Uterus (tissue), 3 donors: ENCODE measurements at regions not wholly inside any gene's neighbourhood (a gene's known extent, or its start where the extent isn't known, plus 50 kb on each side); places are given as distances from the start of the nearest gene placed in this dataset.

Source experiments
- DNase-seq, 2 donors: peaks; one replicate each; pipeline ENCODE4 v3.0.0-alpha.2; 2019 to 2020
- H3K27ac ChIP-seq, 2 donors: fragments of 200-600 bp; sonication (generic); 1 replicate in 1 of 2; 2 replicates in 1 of 2; pipeline ENCODE4 v1.5.1; 2016 to 2018
- H3K27me3 ChIP-seq, 2 donors: fragments of 200-600 bp; sonication (generic); one replicate each; pipeline ENCODE4 v1.5.1; 2018 to 2019; ENCODE audit warnings: control low read depth in 1 of 2
- H3K36me3 ChIP-seq, 2 donors: fragments of 200-600 bp; sonication (generic); one replicate each; pipeline ENCODE4 v1.5.1; 2019; ENCODE audit warnings: control low read depth in 1 of 2
- H3K4me1 ChIP-seq, 2 donors: fragments of 200-600 bp; sonication (generic); one replicate each; pipeline ENCODE4 v1.5.1; 2018 to 2019; ENCODE audit warnings: control low read depth in 1 of 2
- H3K4me3 ChIP-seq, 2 donors: fragments of 200-600 bp; sonication (generic); 1 replicate in 1 of 2; 2 replicates in 1 of 2; pipeline ENCODE4 v1.5.1; 2018 to 2019; ENCODE audit warnings: mild to moderate bottlenecking in 1 of 2
- H3K9me3 ChIP-seq, 2 donors: fragments of 200-600 bp; sonication (generic); one replicate each; pipeline ENCODE4 v1.5.1; 2019; ENCODE audit warnings: control low read depth in 1 of 2
- CTCF ChIP-seq, 4 experiments: fragments of 200-600 bp in 2 of 4; fragments of 450-650 bp in 2 of 4; sonication (generic) in 2 of 4; IDR thresholded peaks; one replicate each; pipeline ENCODE4 v1.5.1; 2016 to 2019; ENCODE audit warnings: antibody characterized with exemption in 4 of 4, mild to moderate bottlenecking in 2 of 4, moderate library complexity in 1 of 4
- POLR2A ChIP-seq, 2 donors: fragments of 450-650 bp; IDR thresholded peaks; one replicate each; pipeline ENCODE4 v1.6.1; 2016; ENCODE audit warnings: antibody characterized with exemption in 2 of 2, mild to moderate bottlenecking in 1 of 2, moderate library complexity in 1 of 2
- intact Hi-C: fragments of 100-400 bp; cut with DNase I; formaldehyde crosslinking; loops from one replicate; pipeline ENCODE4 v1.15.1; 2023; ENCODE audit warnings: low total_unique reads
- donor health status: DM: yes; HTN: yes; CAD: no.

GRCh38 chr9:73799446-73799845 is 647.8 kb downstream of the ANXA1 start:
- DNase-seq: no peak
- TF ChIP-seq CTCF (IDR thresholded peaks at IDR 0.05) (no peak), POLR2A (IDR thresholded peaks at IDR 0.05) (no peak)

GRCh38 chr9:73805111-73805510 is 653.4 kb downstream of the ANXA1 start:
- no peaks in the 10 kb centered on the region for H3K27me3 ChIP-seq
- no peaks in the 10 kb centered on the region for H3K36me3 ChIP-seq
- H3K4me1 ChIP-seq: no peaks in the 10 kb centered on the region
- no peak for TF ChIP-seq POLR2A (IDR thresholded peaks at IDR 0.05)
- no peak for TF ChIP-seq CTCF (IDR thresholded peaks at IDR 0.05)
- DNase-seq: no peak
- H3K27ac ChIP-seq: no peak overlapping the region
- intact Hi-C loops: no loop called here
- H3K4me3 ChIP-seq: no peak overlapping the region
- H3K9me3 ChIP-seq: no peaks in the 10 kb centered on the region

More at GRCh38 chr9:73799446-73799845, 647.8 kb downstream of the ANXA1 start:
- Histone ChIP-seq H3K36me3 (no peaks in the 10 kb centered on the region), H3K27me3 (no peaks in the 10 kb centered on the region), H3K4me1 (no peaks in the 10 kb centered on the region), H3K9me3 (no peaks in the 10 kb centered on the region), H3K27ac (no peak overlapping the region), H3K4me3 (no peak overlapping the region)
- intact Hi-C loops: no loop called here

GRCh38 chr9:73805853-73806458 is 654.3 kb downstream of the ANXA1 start:
- Histone ChIP-seq H3K27ac (no peak overlapping the region), H3K9me3 (no peaks in the 10 kb centered on the region), H3K4me1 (no peaks in the 10 kb centered on the region), H3K4me3 (no peak overlapping the region), H3K36me3 (no peaks in the 10 kb centered on the region), H3K27me3 (no peaks in the 10 kb centered on the region)
- no peak for DNase-seq
- intact Hi-C loops: no loop called here
- TF ChIP-seq POLR2A (IDR thresholded peaks at IDR 0.05) (no peak), CTCF (IDR thresholded peaks at IDR 0.05) (no peak)

- intact Hi-C loops: no loop called here
- Histone ChIP-seq H3K27me3 (no peaks in the 10 kb centered on the region), H3K4me3 (no peak overlapping the region), H3K4me1 (no peaks in the 10 kb centered on the region), H3K9me3 (no peaks in the 10 kb centered on the region), H3K36me3 (no peaks in the 10 kb centered on the region), H3K27ac (no peak overlapping the region)
- TF ChIP-seq POLR2A (IDR thresholded peaks at IDR 0.05) (no peak), CTCF (IDR thresholded peaks at IDR 0.05) (no peak)
- no peak for DNase-seq
These were observed 655.2 kb downstream of the ANXA1 start for GRCh38 chr9:73806876-73807275.

- TF ChIP-seq CTCF (IDR thresholded peaks at IDR 0.05) (no peak), POLR2A (IDR thresholded peaks at IDR 0.05) (no peak)
- Histone ChIP-seq H3K9me3 (no peaks in the 10 kb centered on the region), H3K4me3 (no peak overlapping the region), H3K27ac (no peak overlapping the region), H3K4me1 (no peaks in the 10 kb centered on the region), H3K27me3 (no peaks in the 10 kb centered on the region), H3K36me3 (no peaks in the 10 kb centered on the region)
- DNase-seq: no peak
- intact Hi-C loops: no loop called here
These were observed 656.3 kb downstream of the ANXA1 start for GRCh38 chr9:73807952-73808351.
